GM12872 (cell line): ENCODE measurements at regions not wholly inside any gene's neighbourhood (a gene's known extent, or its start where the extent isn't known, plus 50 kb on each side); places are given as distances from the start of the nearest gene placed in this dataset.

Source experiments
- CTCF ChIP-seq: IDR thresholded peaks from 3 replicates; pipeline ENCODE4 v1.5.1; 2011; ENCODE audit warnings: low read depth, mild to moderate bottlenecking, low read length, moderate library complexity; ENCODE audit not compliant: insufficient read depth

- no peak for TF ChIP-seq CTCF
Observed at GRCh38 chr2:60125611-60126426, 427.6 kb downstream of the BCL11A start.

GRCh38 chr2:60119778-60120177 is 433.7 kb downstream of the BCL11A start:
- TF ChIP-seq CTCF: no peak

GRCh38 chr2:60118917-60119316 is 434.5 kb downstream of the BCL11A start:
- TF ChIP-seq CTCF: no peak

- no peak for TF ChIP-seq CTCF
Observed at GRCh38 chr2:60118061-60118460, 435.4 kb downstream of the BCL11A start.

- TF ChIP-seq CTCF: no peak
Observed at GRCh38 chr2:60116161-60116875, 437.1 kb downstream of the BCL11A start.

- TF ChIP-seq CTCF: no peak
Observed at GRCh38 chr2:60109744-60110143, 443.7 kb downstream of the BCL11A start.

- no peak for TF ChIP-seq CTCF
Observed at GRCh38 chr2:60106836-60107529, 446.5 kb downstream of the BCL11A start.
